ENCODE measurements at regions not wholly inside any gene's neighbourhood (a gene's known extent, or its start where the extent isn't known, plus 50 kb on each side); places are given as distances from the start of the nearest gene placed in this dataset.

DNA sequence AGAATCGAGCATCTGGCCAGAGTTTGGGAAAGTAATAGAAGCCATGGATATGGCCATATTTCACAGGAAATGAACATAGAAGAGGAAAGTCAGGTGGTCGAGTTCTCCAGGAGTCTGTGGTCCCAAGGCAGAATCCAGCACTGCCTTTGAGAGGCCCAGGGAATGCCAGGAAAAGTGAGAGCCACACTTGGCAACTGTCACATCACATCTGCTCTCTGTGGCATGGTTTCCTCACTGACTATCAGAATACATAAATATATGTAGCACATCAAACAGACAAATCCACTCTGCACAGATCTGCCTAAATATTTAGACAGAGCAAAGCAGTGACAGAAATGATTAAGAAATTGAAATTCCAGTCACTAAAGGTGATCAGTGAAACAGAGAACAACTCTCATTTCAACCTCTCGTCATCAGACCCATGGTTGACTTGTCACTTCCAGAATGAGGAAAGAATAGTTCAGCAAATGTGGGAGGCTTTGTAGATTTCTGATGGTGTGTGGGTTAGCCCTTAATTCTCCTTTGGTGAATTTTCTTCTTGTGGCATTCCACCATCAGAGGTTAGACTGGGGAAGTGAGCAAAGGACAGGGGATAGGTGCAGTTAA, 58.8 kb upstream of the MAN1A2 start:
- TF ChIP-seq POLR2A (IDR thresholded peaks at IDR 0.05) (no peak), CTCF (IDR thresholded peaks at IDR 0.05) (no peak)
